ENCODE measurements at regions not wholly inside any gene's neighbourhood (a gene's known extent, or its start where the extent isn't known, plus 50 kb on each side); places are given as distances from the start of the nearest gene placed in this dataset.
A peak's percentile ranks its signal among the peaks of the same experiment; 100 is the strongest.
"Not testable (repeated sequence)": the region's sequence is repeated elsewhere in the genome, so short reads cannot be mapped to it uniquely, and the experiment has no call there.

DNA sequence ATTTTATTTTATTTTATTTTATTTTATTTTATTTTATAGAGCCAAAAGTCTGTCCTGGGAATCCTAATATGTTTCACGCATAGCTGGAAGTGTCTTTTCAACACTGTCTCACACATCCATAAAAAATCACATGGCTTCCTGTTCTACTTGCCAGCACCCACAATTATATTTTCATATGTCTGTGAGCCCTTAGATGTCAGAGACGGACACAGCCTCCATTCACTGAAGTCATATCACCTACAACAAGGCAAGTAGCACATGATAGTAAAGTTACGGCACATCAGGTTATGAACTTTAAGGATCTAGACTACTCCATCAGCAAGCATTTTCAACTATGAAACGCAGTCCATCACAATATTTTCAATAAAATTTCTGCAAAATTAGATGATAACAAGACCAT lies 168.4 kb downstream of the ZIC4 start:
- DNase-seq (ENCODE audit: low spot score) = no peak

GRCh38 chr3:147231980-147232379 lies 174.4 kb downstream of the ZIC4 start:
- not testable (repeated sequence) for DNase-seq (ENCODE audit: low spot score)

- no peak for DNase-seq (ENCODE audit: low spot score)
Observed at GRCh38 chr3:147231111-147231510, 175.2 kb downstream of the ZIC4 start.

DNA sequence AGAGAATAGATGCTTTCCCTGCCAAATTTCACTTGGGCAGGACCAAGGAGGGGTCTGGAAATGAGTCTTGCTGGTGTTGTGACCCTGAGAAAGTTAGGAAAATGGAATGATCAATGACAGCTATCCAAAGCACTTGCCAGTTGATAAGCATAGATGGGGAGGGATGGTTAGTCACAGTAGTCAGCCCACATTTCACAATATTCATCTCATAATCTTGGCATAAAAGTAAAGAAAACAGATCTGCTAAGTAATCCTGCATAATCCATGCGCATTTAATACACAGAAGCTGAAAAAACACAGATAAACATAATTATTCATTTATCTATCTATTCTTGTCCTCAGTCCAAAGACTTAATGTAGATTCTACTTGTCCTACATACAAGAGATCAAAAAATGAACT lies 184.1 kb downstream of the ZIC4 start:
- no peak for DNase-seq (ENCODE audit: low spot score)

DNA sequence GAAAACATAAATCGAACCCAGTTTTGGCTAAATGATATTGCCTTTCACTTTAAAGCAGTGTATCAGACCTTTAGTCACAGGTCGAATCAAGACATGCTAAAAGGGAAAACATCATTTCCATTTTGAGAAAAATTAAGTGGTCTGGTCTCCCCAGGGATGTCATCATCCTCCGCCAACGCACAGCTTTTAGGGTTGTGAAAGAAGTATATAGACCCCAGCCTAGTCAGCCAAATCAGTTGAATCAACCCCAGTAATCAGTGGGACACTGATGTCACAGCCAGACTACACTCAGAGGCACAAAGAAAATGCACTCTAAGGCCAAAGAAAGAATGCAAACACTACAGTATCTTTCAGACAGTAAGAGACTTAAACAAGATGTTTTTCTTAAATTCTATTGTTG lies 187.4 kb downstream of the ZIC4 start:
- no peak for DNase-seq (ENCODE audit: low spot score)

GRCh38 chr3:147216143-147216673 lies 190.1 kb downstream of the ZIC4 start:
- DNase-seq (ENCODE audit: low spot score) = no peak

DNA sequence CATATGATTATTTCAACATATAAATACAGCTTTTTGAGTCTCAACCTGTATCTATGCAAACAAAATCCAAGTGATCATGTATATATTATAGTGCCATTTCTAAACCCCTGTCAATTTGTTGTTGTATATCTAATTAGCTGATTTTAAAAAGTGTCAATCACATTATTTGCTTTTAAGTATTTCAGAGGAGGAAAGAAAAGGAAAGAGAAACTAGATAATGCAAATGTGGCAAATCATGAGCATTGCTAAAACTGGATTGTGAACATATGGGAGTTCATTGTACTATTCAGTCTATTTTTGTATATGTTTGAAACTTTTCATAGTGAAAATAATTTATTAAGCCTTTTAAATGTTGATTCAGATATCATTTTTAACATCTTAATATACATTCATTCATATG lies 190.7 kb downstream of the ZIC4 start:
- no peak for DNase-seq (ENCODE audit: low spot score)

DNA sequence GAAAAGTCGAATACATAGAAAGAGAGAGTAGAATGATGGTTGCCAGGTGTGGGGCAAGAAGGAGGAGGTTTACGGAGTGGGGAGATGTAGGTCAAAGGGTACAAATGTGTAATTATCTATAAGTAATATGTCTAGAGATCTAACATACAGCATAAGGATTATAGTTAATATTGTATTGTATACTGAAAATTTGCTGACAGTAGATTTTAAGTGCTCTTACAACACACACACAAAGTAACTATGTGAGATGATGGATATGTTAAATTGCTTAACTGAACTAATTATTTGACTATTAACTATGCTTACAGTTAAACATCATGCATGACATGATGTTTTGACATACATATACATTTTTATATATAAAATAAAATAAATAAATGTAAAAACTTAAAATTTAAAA lies 192.7 kb downstream of the ZIC4 start:
- DNase-seq (ENCODE audit: low spot score) = no peak

DNA sequence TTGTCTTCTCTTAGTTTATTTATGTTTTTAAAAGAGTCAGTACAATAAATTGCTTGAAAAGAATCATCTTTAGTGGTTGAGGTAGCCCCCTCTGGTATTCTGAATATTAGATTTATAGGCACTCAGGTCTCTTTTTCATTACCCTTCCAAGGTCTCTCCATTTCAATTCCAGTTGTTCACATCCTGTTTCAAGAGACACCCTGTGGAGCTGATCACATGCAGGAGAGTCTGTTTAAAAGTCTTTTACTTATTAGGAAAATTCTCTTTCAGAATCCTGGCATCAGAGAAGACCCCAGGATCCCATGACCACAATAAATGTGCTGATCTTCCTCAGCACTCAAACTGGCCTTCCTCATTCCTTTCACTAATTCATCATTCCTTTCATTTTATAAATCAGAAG lies 195.7 kb downstream of the ZIC4 start:
- DNase-seq (ENCODE audit: low spot score) = no peak

DNA sequence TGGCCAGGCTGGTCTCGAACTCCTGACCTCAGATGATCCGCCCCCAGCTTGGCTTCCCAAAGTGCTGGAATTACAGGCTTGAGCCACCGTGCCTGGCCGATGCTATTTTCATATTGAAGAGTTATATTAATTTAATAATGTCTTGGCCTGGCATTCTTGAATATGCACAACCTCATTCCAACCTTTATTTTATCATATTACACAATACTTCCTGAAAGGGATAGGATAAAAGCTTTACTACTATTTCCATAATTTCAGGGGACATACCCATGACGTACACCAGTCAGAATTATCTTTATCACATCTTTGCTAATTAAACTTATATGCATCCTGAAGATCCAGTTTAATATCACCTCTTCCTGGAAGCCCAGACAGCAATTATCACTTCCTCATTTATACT lies 205.3 kb downstream of the ZIC4 start:
- DNase-seq (ENCODE audit: low spot score) = no peak

GRCh38 chr3:147200545-147200944 lies 205.8 kb downstream of the ZIC4 start:
- no peak for DNase-seq (ENCODE audit: low spot score)

GRCh38 chr3:147197739-147198138 lies 208.6 kb downstream of the ZIC4 start:
- DNase-seq (ENCODE audit: low spot score) = no peak

DNA sequence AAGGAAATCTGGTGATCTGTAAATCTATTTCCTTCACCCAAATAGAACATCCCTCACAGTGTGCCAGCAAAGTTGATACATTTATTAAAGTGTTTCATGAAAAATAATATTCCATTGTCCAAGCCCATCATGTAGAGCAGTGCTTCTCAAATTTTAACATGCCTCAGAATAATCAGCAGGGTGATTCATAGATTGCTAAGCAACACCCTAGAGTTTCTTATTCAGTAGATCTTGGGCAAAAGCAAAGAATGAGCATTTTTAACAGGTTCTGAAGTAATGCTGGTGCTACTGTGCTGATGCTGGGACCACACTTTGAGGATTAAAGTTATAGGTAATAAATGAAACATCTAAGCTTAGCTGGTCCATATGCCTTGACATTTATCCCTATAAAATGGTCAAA lies 210.5 kb downstream of the ZIC4 start:
- no peak for DNase-seq (ENCODE audit: low spot score)

DNA sequence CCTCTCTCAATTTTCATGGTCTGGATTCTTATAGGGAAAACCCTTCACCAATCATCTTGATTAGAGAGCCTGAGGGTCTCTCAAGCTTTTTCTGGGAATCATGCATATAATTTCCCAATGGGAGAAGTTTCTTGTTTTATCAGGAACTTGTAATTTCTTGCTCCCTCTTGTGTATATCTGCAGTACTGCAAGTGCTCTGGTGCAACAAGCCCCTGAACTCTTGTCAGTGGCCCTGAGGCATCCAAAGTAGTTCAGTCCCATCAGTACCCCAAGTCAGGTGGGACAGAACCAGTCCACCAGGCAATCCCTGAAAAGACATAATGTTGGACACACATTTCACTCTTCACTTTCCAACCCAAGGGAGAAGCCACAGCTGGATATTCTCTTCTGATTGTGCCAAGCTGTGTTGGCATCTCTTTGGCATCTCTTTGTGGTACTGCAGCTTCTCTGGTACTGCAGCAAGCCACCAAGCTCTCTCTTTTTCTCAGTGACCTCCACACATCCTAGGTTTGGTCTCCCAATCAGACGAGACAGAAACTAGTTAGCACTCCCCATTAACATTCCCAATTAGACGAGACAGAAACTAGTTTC lies 214.5 kb downstream of the ZIC4 start:
- peak; percentile 15 for DNase-seq (ENCODE audit: low spot score)

GRCh38 chr3:147189016-147189415 lies 217.3 kb downstream of the ZIC4 start:
- DNase-seq (ENCODE audit: low spot score) = no peak

DNA sequence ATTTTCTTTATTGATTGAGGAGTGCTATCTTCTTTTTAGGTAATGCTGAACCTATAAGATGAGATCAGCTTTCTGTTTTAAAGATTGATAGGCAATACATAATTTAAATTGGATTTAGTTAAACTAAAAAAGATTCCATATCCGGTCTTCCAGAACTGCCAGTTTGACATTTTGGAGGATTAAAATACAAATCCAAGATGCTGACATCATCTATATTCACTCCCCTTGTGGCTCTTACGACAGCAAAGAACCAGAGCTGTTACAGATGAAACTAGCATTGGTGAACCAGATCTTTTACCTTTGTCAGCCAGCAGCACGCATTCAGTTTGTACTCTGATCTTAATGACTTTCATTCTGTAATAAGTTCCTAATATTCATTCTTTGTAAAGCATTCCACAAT lies 218.7 kb downstream of the ZIC4 start:
- DNase-seq (ENCODE audit: low spot score) = no peak

DNA sequence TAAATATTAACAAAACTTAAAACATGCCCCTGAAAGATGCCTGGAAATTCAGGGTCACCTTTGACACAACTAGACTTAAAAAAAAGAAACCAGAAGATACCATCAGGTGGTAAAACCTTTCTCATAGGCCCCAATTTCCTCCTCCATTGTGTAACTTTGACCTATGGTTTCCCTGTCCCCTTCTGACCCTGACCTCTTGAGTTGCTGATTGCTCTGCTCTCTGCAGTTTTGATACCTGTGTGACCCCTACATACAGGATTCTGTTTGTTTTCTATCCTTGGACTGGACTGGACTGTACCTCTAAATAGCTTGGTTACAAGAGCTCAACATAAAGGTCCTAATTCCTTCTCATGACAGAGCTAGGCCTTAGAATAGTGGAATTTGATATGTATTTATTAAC lies 220.6 kb downstream of the ZIC4 start:
- no peak for DNase-seq (ENCODE audit: low spot score)

DNA sequence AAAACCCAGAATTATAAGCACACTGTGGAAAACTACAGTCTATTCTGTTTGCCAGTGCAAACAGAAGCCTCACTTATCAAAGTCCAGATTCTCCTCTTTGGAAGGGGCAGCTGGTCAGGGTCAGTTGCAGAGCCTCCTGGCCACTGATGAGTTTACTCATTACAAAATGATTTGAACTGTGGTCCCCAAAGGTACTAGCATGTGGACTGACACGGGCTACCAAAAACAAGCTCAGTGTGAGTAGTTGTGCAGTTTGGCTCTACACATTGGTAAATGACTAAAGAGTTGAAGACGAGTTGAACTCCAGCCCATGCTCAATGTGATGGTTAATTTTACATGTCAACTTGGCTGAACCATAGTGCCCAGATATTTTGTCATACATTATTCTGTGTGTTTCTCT lies 221.5 kb downstream of the ZIC4 start:
- no peak for DNase-seq (ENCODE audit: low spot score)

GRCh38 chr3:147173257-147173656 lies 233.1 kb downstream of the ZIC4 start:
- no peak for DNase-seq (ENCODE audit: low spot score)

DNA sequence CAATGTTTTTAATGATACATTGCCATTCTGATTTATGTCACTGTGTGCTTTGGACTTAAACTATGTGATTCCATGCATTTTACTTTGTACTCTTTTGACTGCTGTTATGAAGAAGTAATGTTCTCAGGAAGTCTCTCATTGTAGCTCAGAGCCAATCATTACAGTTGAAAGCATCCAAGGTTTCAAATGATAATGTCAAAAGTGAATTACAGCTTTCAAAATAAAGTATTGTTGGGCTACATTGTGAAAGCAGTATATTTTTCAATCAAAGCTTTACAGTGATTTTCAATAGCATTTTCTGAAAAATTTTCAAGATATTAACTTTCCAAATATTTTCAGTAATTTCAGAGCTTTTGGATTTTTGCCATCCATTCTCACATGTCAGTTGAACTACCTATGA lies 243.6 kb downstream of the ZIC4 start:
- no peak for DNase-seq (ENCODE audit: low spot score)

DNA sequence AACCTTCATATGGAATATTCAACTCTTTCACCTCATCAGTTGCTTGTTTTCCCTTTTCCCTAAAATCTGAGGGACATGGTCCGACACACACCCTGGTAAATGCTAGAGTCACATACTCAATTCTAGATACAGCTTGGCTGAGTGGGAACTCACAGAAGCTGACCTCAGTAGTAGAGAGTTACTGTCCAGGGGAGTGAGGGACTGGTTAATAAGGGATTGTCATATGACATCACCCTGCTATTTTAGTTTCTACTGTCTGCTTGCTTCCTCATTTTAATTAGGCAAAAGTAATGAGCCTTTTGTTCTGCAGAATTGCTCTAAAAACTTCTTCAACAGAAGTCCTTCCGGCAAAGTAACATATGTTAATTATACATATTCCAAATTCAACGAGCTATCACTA lies 244.5 kb downstream of the ZIC4 start:
- no peak for DNase-seq (ENCODE audit: low spot score)

GRCh38 chr3:147160984-147161383 lies 245.4 kb downstream of the ZIC4 start:
- DNase-seq (ENCODE audit: low spot score) = no peak

- DNase-seq (ENCODE audit: low spot score) = no peak
Observed at GRCh38 chr3:147159141-147159540, 247.2 kb downstream of the ZIC4 start.

GRCh38 chr3:147157631-147158030 lies 248.7 kb downstream of the ZIC4 start:
- DNase-seq (ENCODE audit: low spot score) = no peak

GRCh38 chr3:147154988-147155387 lies 251.4 kb downstream of the ZIC4 start:
- DNase-seq (ENCODE audit: low spot score) = not testable (repeated sequence)

All from hematopoietic multipotent progenitor cell treated with erythropoietin and hydrocortisone succinate and interleukin-3 and kit ligand, for 15 days (in vitro differentiated cells).